ENCODE measurements at regions not wholly inside any gene's neighbourhood (a gene's known extent, or its start where the extent isn't known, plus 50 kb on each side); places are given as distances from the start of the nearest gene placed in this dataset.

GRCh38 chr3:73212683-73213082 is 151.2 kb downstream of the EBLN2 start:
- no peak for TF ChIP-seq POLR2AphosphoS5 (IDR thresholded peaks at IDR 0.05; ENCODE audit: low read depth, low read length)
- TF ChIP-seq CTCF (IDR thresholded peaks at IDR 0.05) = no peak
- TF ChIP-seq SIN3A (IDR thresholded peaks at IDR 0.05; ENCODE audit: borderline replicate concordance, insufficient read depth, low read depth, low read length) = no peak

All from Panc1 (cell line).